ENCODE measurements at regions not wholly inside any gene's neighbourhood (a gene's known extent, or its start where the extent isn't known, plus 50 kb on each side); places are given as distances from the start of the nearest gene placed in this dataset.
"Not testable (repeated sequence)": the region's sequence is repeated elsewhere in the genome, so short reads cannot be mapped to it uniquely, and the experiment has no call there.

DNA sequence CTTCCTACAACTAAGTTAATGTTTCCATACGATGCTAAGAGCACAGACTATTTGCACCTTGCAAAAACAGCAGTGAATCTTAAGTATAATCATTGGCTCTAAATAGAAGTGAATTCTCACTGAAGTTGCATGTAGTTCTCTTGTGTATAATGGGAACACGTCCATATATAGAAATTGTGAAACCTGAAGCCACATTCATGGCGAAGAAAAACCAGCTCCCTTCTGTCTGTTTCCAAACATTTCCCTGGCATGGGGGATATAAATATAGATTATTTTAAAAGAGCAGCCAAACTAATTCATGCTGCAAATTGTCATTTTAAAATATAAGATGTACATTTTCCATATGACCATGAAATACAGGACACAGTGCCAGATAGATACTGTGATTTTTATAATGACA is 71.1 kb downstream of the TRAM1L1 start:
- DNase-seq (ENCODE audit: low spot score): no peak

DNA sequence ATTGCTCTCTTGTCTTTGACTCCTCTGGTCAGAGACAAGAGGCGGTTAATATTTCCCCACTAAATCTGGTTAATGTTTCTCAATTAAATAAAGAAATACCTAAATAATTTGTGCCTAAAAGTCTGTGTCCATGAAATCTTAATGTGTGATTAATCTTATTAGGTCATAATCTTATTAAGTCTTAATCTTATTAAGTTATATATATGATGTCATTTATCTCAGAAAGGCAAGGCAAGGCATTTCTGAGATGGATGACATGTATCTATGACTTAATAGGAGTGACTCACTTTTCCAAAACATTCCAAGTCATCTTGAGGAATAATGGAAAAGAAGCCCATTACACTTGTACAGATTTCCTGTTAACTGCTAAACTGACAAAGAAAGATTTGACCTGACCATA is 74.7 kb downstream of the TRAM1L1 start:
- no peak for DNase-seq (ENCODE audit: low spot score)

DNA sequence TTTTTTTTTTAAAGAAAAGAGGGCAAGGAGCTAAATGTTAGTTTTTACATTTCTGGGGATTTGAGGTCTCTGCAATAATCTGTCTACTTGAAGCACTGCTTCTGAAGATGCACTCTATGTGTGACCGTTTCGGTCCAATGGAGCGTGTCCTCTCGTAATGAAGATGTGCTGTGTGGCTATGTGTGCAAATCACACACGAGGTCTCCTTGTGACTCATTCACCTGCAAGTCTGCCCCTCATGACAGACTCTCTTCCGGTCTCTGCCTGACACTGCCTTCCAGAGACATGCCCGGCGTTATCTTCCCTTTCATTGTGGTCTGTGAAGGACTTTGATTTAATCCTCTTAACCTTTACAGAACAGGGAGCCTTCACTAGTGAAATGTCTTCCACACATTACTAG is 84.3 kb downstream of the TRAM1L1 start:
- DNase-seq (ENCODE audit: low spot score): no peak

- no peak for DNase-seq (ENCODE audit: low spot score)
These were observed 102.7 kb downstream of the TRAM1L1 start for GRCh38 chr4:116982656-116983055.

- not testable (repeated sequence) for DNase-seq (ENCODE audit: low spot score)
These were observed 104.9 kb downstream of the TRAM1L1 start for GRCh38 chr4:116980436-116980835.

DNA sequence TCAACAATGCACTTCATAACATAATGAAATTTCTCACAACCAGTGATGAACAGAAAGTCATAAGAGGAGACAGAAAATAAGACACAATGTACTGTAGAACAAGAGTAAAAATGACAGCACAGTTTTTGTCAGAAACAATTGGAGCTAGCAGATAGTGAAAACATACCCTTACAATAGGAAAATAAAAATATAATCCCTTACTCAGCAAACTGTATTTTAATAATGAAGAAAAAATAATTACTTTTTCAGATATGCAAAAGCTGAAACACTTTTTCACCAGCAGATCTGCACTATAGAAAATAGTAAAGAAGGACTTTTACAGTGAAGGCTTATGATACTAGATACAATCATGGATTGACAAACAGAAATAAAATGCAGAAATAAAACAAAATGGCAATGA is 126.3 kb downstream of the TRAM1L1 start:
- DNase-seq (ENCODE audit: low spot score): no peak

GRCh38 chr4:116953947-116954346 is 131.4 kb downstream of the TRAM1L1 start:
- DNase-seq (ENCODE audit: low spot score): no peak

DNA sequence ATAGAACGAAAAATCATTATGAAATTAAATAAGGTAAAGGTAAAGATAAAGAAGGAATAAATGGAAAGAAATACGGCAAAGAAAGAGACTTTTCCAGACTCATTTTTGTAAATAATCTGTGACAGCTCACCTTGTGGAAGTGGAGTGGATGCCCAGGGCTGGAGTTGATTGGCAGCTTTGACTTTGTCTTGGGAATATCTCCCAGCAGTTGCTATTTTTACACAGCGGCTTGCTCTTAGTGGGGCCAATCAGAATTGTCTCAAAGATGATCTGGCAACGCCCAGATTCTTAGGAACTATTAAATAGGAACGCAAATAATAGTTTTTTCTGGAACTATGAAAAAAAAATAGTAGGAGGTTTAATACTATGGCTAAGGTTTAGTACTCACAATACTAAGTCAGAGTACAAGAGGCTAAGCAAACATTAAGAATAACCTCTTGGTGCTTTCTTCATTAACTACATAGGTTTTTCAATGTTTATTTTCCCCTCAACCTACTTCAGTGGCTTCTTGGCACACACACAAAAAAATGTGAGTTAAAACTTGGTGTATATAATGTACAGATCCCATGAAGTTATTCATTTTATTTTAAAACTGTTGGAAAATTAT is 132.7 kb downstream of the TRAM1L1 start:
- DNase-seq (ENCODE audit: low spot score): no peak

- no peak for DNase-seq (ENCODE audit: low spot score)
These were observed 135.5 kb downstream of the TRAM1L1 start for GRCh38 chr4:116949856-116950255.

DNA sequence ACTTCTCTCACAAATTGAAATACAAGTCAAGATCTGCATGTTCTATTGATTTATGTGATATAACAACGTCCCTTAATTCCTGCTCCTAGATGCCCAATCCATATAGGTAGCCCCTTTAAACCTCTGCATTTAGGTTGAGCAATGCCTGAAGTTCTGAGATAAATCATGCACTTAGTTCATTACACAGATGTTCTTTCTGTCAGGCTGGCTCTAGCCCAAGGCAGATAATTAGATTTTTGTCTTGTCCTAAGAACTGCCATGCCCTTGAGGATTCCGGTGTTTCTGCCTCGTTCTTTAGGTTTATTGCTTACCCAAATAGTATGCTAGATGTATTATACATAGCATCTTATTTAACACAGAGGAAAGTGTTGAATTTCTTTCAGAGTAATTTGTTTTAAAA is 143.1 kb downstream of the TRAM1L1 start:
- DNase-seq (ENCODE audit: low spot score): no peak

GRCh38 chr4:116930329-116930728 is 155.0 kb downstream of the TRAM1L1 start:
- DNase-seq (ENCODE audit: low spot score): no peak

GRCh38 chr4:116926631-116927295 is 158.6 kb downstream of the TRAM1L1 start:
- no peak for DNase-seq (ENCODE audit: low spot score)

DNA sequence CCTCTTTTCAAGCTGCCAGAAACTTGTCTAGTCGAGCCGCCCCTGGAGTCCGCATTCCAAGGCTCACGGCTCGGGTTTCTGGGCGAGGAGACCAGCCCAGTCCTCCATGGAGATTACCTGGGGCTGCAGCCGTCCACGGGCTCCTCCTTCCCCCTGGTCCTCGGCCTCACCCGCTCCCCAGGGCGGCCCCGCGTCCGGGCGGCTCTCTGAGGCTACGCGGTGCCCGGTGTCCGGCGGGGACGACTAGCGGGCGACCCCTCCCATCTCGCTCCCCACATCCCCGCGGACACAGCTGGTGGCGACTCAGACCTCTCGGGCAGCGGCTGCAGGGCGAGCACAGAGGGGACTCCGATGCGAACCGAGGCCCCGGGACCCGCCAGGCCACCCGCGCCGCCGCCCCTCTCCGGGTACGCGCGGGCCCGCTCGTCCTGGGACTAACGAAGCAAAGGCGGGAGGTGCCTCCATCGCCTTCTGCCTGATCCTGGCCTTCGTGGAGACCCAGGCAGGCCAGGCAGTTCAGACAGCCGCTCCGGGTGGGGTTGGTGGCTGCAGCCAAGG is 159.4 kb downstream of the TRAM1L1 start:
- DNase-seq (ENCODE audit: low spot score): no peak

GRCh38 chr4:116923389-116923788 is 162.0 kb downstream of the TRAM1L1 start:
- DNase-seq (ENCODE audit: low spot score): no peak

- no peak for DNase-seq (ENCODE audit: low spot score)
These were observed 171.9 kb downstream of the TRAM1L1 start for GRCh38 chr4:116913451-116913850.

- DNase-seq (ENCODE audit: low spot score): no peak
These were observed 178.6 kb downstream of the TRAM1L1 start for GRCh38 chr4:116906758-116907157.

DNA sequence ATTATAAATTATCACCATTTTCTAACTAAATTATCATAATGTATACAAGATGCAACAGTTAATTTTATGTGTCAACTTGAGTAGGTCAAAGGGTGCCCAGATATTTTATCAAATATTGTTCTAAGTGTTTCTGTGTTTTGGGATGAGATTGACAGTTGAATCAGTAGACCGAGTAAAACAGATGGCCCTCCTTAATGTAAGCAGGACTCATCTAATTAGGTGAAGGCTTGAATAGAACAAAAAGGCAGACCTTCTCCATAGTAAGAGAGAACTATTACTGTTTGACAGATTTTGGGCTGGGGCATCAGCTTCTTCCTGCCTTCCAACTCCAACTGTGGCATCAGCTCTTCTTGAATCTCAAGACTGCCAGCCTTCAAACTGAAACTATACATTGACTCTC is 185.8 kb downstream of the TRAM1L1 start:
- DNase-seq (ENCODE audit: low spot score): no peak

- DNase-seq (ENCODE audit: low spot score): no peak
These were observed 199.8 kb downstream of the TRAM1L1 start for GRCh38 chr4:116885579-116885978.

DNA sequence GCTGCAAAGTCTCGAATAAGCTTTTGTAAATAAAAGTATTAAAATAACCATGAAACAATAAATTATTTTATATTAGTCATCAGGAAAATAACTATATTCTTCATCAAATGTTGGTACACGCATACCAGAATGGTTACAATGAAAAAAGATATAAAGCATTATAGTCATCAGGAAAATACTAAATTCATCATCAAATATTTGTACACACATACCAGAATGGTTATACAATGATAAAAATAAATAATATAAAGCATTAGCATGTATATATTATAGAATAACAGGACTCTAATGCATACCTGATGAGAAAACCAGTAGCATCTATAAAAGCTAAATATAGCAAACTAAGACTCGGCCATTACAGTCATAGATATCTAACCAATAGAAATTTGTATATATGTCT is 202.9 kb downstream of the TRAM1L1 start:
- DNase-seq (ENCODE audit: low spot score): no peak

DNA sequence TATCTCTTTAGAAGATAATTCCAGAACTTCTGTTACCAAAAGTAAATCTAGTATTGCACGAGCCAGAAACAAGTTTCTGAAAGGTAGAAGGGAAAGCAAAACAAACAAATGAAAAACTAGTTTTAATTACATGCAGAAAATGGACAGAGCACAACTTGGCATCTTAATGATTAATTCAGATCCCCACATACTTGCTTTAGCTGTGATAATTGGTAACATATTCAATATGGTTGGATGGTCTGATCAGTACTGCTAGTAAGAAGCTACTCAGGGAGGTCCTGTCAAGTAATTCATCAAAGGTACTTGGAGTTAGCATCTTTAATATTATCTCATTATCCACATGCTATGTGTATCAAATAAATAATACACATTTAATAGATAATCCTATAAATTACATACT is 204.3 kb downstream of the TRAM1L1 start:
- DNase-seq (ENCODE audit: low spot score): no peak

- no peak for DNase-seq (ENCODE audit: low spot score)
These were observed 204.8 kb downstream of the TRAM1L1 start for GRCh38 chr4:116880625-116881024.

- DNase-seq (ENCODE audit: low spot score): no peak
These were observed 207.1 kb downstream of the TRAM1L1 start for GRCh38 chr4:116878280-116878679.

- no peak for DNase-seq (ENCODE audit: low spot score)
These were observed 208.3 kb downstream of the TRAM1L1 start for GRCh38 chr4:116877069-116877468.

GRCh38 chr4:116872941-116873340 is 212.4 kb downstream of the TRAM1L1 start:
- no peak for DNase-seq (ENCODE audit: low spot score)

Data from activated CD4-positive, alpha-beta T cell treated with anti-CD3 and anti-CD28 coated beads, Interleukin-2, Interleukin-4, amounts not matched to agents 100 ng/mL and 50 ng/mL, durations not matched to agents 16 hours and 8 hours (primary cell).